Activated CD8-positive, alpha-beta memory T cell treated with anti-CD3 and anti-CD28 coated beads for 36 hours (primary cell): ENCODE measurements at regions not wholly inside any gene's neighbourhood (a gene's known extent, or its start where the extent isn't known, plus 50 kb on each side); places are given as distances from the start of the nearest gene placed in this dataset.
"Not testable (repeated sequence)": the region's sequence is repeated elsewhere in the genome, so short reads cannot be mapped to it uniquely, and the experiment has no call there.

Experiments used
- CTCF ChIA-PET: fragments of 350-600 bp; sonication (Branson Sonifier 250); formaldehyde crosslinking; loops from one replicate; lab custom pipeline; 2021; ENCODE audit warnings: antibody characterized with exemption; lab: Charles Lee
- POLR2A ChIA-PET: fragments of 350-600 bp; sonication (Branson Sonifier 250); formaldehyde crosslinking; loops from one replicate; lab custom pipeline; 2021; ENCODE audit warnings: antibody characterized with exemption; lab: Charles Lee

GRCh38 chr16:29060022-29060810, 75.4 kb downstream of the LAT start:
- CTCF ChIA-PET, POLR2A ChIA-PET: not testable (repeated sequence)

GRCh38 chr16:29059575-29059974, 74.7 kb downstream of the LAT start:
- POLR2A ChIA-PET, CTCF ChIA-PET: not testable (repeated sequence)
